T-cell (primary cell): ENCODE measurements at regions not wholly inside any gene's neighbourhood (a gene's known extent, or its start where the extent isn't known, plus 50 kb on each side); places are given as distances from the start of the nearest gene placed in this dataset.

ENCODE experiments used
- ATAC-seq, 4 experiments: fragments of 200-7000 bp in 3 of 4; fragments of 150-1000 bp in 1 of 4; cut with Tn5 transposase; replicated peaks in 1 of 4; 1 replicate in 3 of 4; 2 replicates in 1 of 4; pipeline ENCODE4 v1.10.0; 2021; ENCODE audit warnings: moderate library complexity in 3 of 4, mild to moderate bottlenecking in 2 of 4, moderate number of reproducible peaks in 1 of 4
- CTCF ChIA-PET, 2 donors: fragments of 300-600 bp; sonication (Branson Sonifier 250); formaldehyde crosslinking; loops; one replicate each; lab custom pipeline; 2022; ENCODE audit warnings: antibody characterized with exemption in 2 of 2; lab: Charles Lee
- POLR2A ChIA-PET, 2 donors: fragments of 300-600 bp; sonication (Branson Sonifier 250); formaldehyde crosslinking; loops; one replicate each; lab custom pipeline; 2022; ENCODE audit warnings: antibody characterized with exemption in 2 of 2; lab: Charles Lee
- DNase-seq, 35 experiments: peaks; one replicate each; pipeline versions ENCODE4 v3.0.0 to v3.0.0-alpha.2; 2013 to 2023
- H3K27ac ChIP-seq: one replicate; pipeline ENCODE4 v1.5.1; 2013; ENCODE audit warnings: low read length
- H3K27me3 ChIP-seq, 2 experiments: replicated peaks in 1 of 2; 1 replicate in 1 of 2; 2 replicates in 1 of 2; pipeline versions ENCODE4 v1.6.1 to v1.7.0; 2013; ENCODE audit warnings: low read length in 1 of 2, mixed read lengths in 1 of 2; ENCODE audit not compliant: control insufficient read depth in 2 of 2, insufficient read depth in 2 of 2; ENCODE audit errors: extremely low read depth in 1 of 2
- H3K36me3 ChIP-seq, 2 donors: 1 replicate in 1 of 2; 2 replicates in 1 of 2; pipeline versions ENCODE4 v1.6.1 to v1.7.0; 2013; ENCODE audit warnings: low read length in 1 of 2; ENCODE audit not compliant: control insufficient read depth in 2 of 2, insufficient read depth in 1 of 2; ENCODE audit errors: extremely low read depth in 1 of 2
- H3K4me1 ChIP-seq, 2 experiments: 1 replicate in 1 of 2; 2 replicates in 1 of 2; pipeline versions ENCODE4 v1.6.1 to v1.7.0; 2013; ENCODE audit warnings: low read length in 2 of 2, mixed read lengths in 1 of 2; ENCODE audit not compliant: insufficient read depth in 2 of 2, control insufficient read depth in 1 of 2; ENCODE audit errors: extremely low read depth in 1 of 2
- H3K4me3 ChIP-seq, 2 donors: 1 replicate in 1 of 2; 2 replicates in 1 of 2; pipeline versions ENCODE4 v1.5.1 to v1.7.0; 2013; ENCODE audit warnings: mild to moderate bottlenecking in 2 of 2, low read length in 1 of 2, moderate library complexity in 1 of 2; ENCODE audit not compliant: control insufficient read depth in 1 of 2; ENCODE audit errors: extremely low read depth in 1 of 2
- H3K9me3 ChIP-seq: 2 replicates; pipeline ENCODE4 v1.7.0; 2013
- H3K27ac Mint-ChIP-seq, 2 donors: one replicate each; pipeline ENCODE4 v1.8.0; 2020 to 2021; ENCODE audit warnings: mild to moderate bottlenecking in 2 of 2, mixed read lengths in 2 of 2
- H3K27me3 Mint-ChIP-seq, 2 donors: one replicate each; pipeline ENCODE4 v1.8.0; 2021 to 2022; ENCODE audit warnings: mixed read lengths in 2 of 2
- H3K36me3 Mint-ChIP-seq: one replicate; pipeline ENCODE4 v1.8.0; 2021; ENCODE audit warnings: mixed read lengths
- H3K4me1 Mint-ChIP-seq, 3 donors: one replicate each; pipeline ENCODE4 v1.8.0; 2020 to 2022; ENCODE audit warnings: mixed read lengths in 3 of 3, mild to moderate bottlenecking in 1 of 3
- H3K4me3 Mint-ChIP-seq, 3 donors: one replicate each; pipeline ENCODE4 v1.8.0; 2020 to 2022; ENCODE audit warnings: mild to moderate bottlenecking in 3 of 3, mixed read lengths in 3 of 3, moderate library complexity in 3 of 3
- H3K9me3 Mint-ChIP-seq, 3 donors: one replicate each; pipeline ENCODE4 v1.8.0; 2020 to 2022; ENCODE audit warnings: mixed read lengths in 3 of 3
- WGBS: methylation state at CpG from one replicate; pipeline ENCODE4 v1.1.5; 2013; ENCODE audit warnings: missing lambda C conversion rate; ENCODE audit not compliant: insufficient coverage; 5-methylcytosine and 5-hydroxymethylcytosine counted together

- WGBS: no CpG with 5 or more reads among the region's 2 CpGs
- Mint-ChIP-seq H3K4me1 (no peaks in the 10 kb centered on the region), H3K27me3 (no peaks in the 10 kb centered on the region), H3K4me3 (no peak overlapping the region), H3K9me3 (peaks cover 0 to 15% (median 11%) of the 10 kb centered on the region in 3 donors), H3K36me3 (no peaks in the 10 kb centered on the region), H3K27ac (no peak overlapping the region)
- no peaks in the 10 kb centered on the region for H3K27me3 ChIP-seq
- H3K4me3 ChIP-seq: no peak overlapping the region
- no peak overlapping the region for H3K27ac ChIP-seq
- no peak for DNase-seq
- H3K4me1 ChIP-seq: no peaks in the 10 kb centered on the region
- ChIA-PET POLR2A (no interaction called here), CTCF (no interaction called here)
- H3K36me3 ChIP-seq: no peaks in the 10 kb centered on the region
- no peaks in the 10 kb centered on the region for H3K9me3 ChIP-seq
- no peak for ATAC-seq
These were observed 234.3 kb downstream of the JRKL start for GRCh38 chr11:96624126-96624525.

GRCh38 chr11:96627376-96627775, 237.6 kb downstream of the JRKL start:
- H3K36me3 ChIP-seq: no peaks in the 10 kb centered on the region
- H3K4me1 Mint-ChIP-seq: no peaks in the 10 kb centered on the region
- no peak for ATAC-seq
- no peaks in the 10 kb centered on the region for H3K36me3 Mint-ChIP-seq
- H3K27ac Mint-ChIP-seq: no peak overlapping the region
- no CpG with 5 or more reads among the region's 2 CpGs for WGBS
- no peaks in the 10 kb centered on the region for H3K4me1 ChIP-seq
- no peak for DNase-seq
- H3K27ac ChIP-seq: no peak overlapping the region
- H3K4me3 ChIP-seq: no peak overlapping the region
- no peaks in the 10 kb centered on the region for H3K27me3 ChIP-seq
- CTCF ChIA-PET: interaction anchor here in 1 of 2 donors (0.6 kb wide), 1 partner anchor 164 kb away, joined by 5 read pairs; no protein-coding TSS in a partner anchor
- no peaks in the 10 kb centered on the region for H3K9me3 ChIP-seq
- no peak overlapping the region for H3K4me3 Mint-ChIP-seq
- no peaks in the 10 kb centered on the region for H3K27me3 Mint-ChIP-seq
- POLR2A ChIA-PET: no interaction called here
- H3K9me3 Mint-ChIP-seq: peaks cover 8 to 15% (median 11%) of the 10 kb centered on the region in 3 donors

GRCh38 chr11:96635655-96636054, 245.8 kb downstream of the JRKL start:
- Histone ChIP-seq H3K4me1 (no peaks in the 10 kb centered on the region), H3K27me3 (no peaks in the 10 kb centered on the region), H3K4me3 (no peak overlapping the region), H3K9me3 (no peaks in the 10 kb centered on the region), H3K36me3 (no peaks in the 10 kb centered on the region), H3K27ac (no peak overlapping the region)
- WGBS: 84% methylated on average over 15 of the region's 15 CpGs
- peaks cover 0 to 5% (median 2%) of the 10 kb centered on the region in 3 donors for H3K9me3 Mint-ChIP-seq
- no peaks in the 10 kb centered on the region for H3K27me3 Mint-ChIP-seq
- ChIA-PET CTCF (no interaction called here), POLR2A (no interaction called here)
- H3K4me3 Mint-ChIP-seq: no peak overlapping the region
- DNase-seq (no peak), ATAC-seq (no peak)
- H3K36me3 Mint-ChIP-seq: no peaks in the 10 kb centered on the region
- H3K27ac Mint-ChIP-seq: no peak overlapping the region
- no peaks in the 10 kb centered on the region for H3K4me1 Mint-ChIP-seq

GRCh38 chr11:96641261-96641660, 251.4 kb downstream of the JRKL start:
- no peaks in the 10 kb centered on the region for H3K4me1 ChIP-seq
- no peaks in the 10 kb centered on the region for H3K36me3 ChIP-seq
- H3K27ac ChIP-seq: no peak overlapping the region
- no peak for ATAC-seq
- ChIA-PET CTCF (interaction anchor here in 1 of 2 donors (1.7 kb wide), 1 partner anchor 178 kb away, joined by 4 read pairs; no protein-coding TSS in a partner anchor), POLR2A (no interaction called here)
- Mint-ChIP-seq H3K27ac (no peak overlapping the region), H3K27me3 (no peaks in the 10 kb centered on the region), H3K4me1 (no peaks in the 10 kb centered on the region), H3K4me3 (no peak overlapping the region), H3K9me3 (peaks cover 0 to 3% (median 0%) of the 10 kb centered on the region in 3 donors), H3K36me3 (no peaks in the 10 kb centered on the region)
- H3K27me3 ChIP-seq: no peaks in the 10 kb centered on the region
- DNase-seq: no peak
- H3K4me3 ChIP-seq: no peak overlapping the region
- H3K9me3 ChIP-seq: no peaks in the 10 kb centered on the region
- WGBS: no CpG with 5 or more reads among the region's 2 CpGs

GRCh38 chr11:96642583-96642982, 252.8 kb downstream of the JRKL start:
- H3K27ac Mint-ChIP-seq: no peak overlapping the region
- POLR2A ChIA-PET: interaction anchor here in 1 of 2 donors (0.6 kb wide), 1 partner anchor 335 kb away, joined by 4 read pairs; no protein-coding TSS in a partner anchor
- CTCF ChIA-PET: interaction anchor here in 1 of 2 donors (1.7 kb wide), 1 partner anchor 179 kb away, joined by 4 read pairs; no protein-coding TSS in a partner anchor
- peaks cover 0 to 3% (median 0%) of the 10 kb centered on the region in 3 donors for H3K9me3 Mint-ChIP-seq
- WGBS: 88% methylated on average over 1 of the region's 1 CpG
- Histone ChIP-seq H3K36me3 (no peaks in the 10 kb centered on the region), H3K4me1 (no peaks in the 10 kb centered on the region), H3K27ac (no peak overlapping the region), H3K27me3 (no peaks in the 10 kb centered on the region), H3K4me3 (no peak overlapping the region), H3K9me3 (no peaks in the 10 kb centered on the region)
- ATAC-seq (no peak), DNase-seq (no peak)
- no peak overlapping the region for H3K4me3 Mint-ChIP-seq
- H3K4me1 Mint-ChIP-seq: no peaks in the 10 kb centered on the region
- H3K27me3 Mint-ChIP-seq: peaks cover 0 to 1% of the 10 kb centered on the region in 2 donors
- no peaks in the 10 kb centered on the region for H3K36me3 Mint-ChIP-seq

- Histone ChIP-seq H3K27ac (no peak overlapping the region), H3K9me3 (no peaks in the 10 kb centered on the region), H3K4me1 (no peaks in the 10 kb centered on the region), H3K27me3 (no peaks in the 10 kb centered on the region), H3K36me3 (no peaks in the 10 kb centered on the region), H3K4me3 (no peak overlapping the region)
- Mint-ChIP-seq H3K4me3 (no peak overlapping the region), H3K4me1 (no peaks in the 10 kb centered on the region), H3K27me3 (peaks cover 0 to 3% of the 10 kb centered on the region in 2 donors), H3K27ac (no peak overlapping the region), H3K36me3 (no peaks in the 10 kb centered on the region), H3K9me3 (peaks cover 0 to 3% (median 0%) of the 10 kb centered on the region in 3 donors)
- ChIA-PET CTCF (no interaction called here), POLR2A (no interaction called here)
- no peak for DNase-seq
- no peak for ATAC-seq
- 70% methylated on average over 2 of the region's 5 CpGs for WGBS
These were observed 253.4 kb downstream of the JRKL start for GRCh38 chr11:96643173-96643572.
